Sigmoid colon (tissue), 6 donors: ENCODE measurements at regions not wholly inside any gene's neighbourhood (a gene's known extent, or its start where the extent isn't known, plus 50 kb on each side); places are given as distances from the start of the nearest gene placed in this dataset.

ENCODE experiments used
- DNase-seq: peaks from one replicate; pipeline ENCODE4 v3.0.0-alpha.2; 2019
- H3K27ac ChIP-seq, 4 donors: fragments of 200-600 bp; sonication (generic); one replicate each; pipeline ENCODE4 v1.5.1; 2016 to 2019; ENCODE audit warnings: mild to moderate bottlenecking in 1 of 4
- H3K27me3 ChIP-seq, 3 donors: fragments of 200-600 bp; sonication (generic); one replicate each; pipeline ENCODE4 v1.5.1; 2019; ENCODE audit warnings: mild to moderate bottlenecking in 1 of 3
- H3K36me3 ChIP-seq, 4 donors: fragments of 200-600 bp; sonication (generic); one replicate each; pipeline ENCODE4 v1.5.1; 2016 to 2019
- H3K4me1 ChIP-seq, 4 donors: fragments of 200-600 bp; sonication (generic); one replicate each; pipeline ENCODE4 v1.5.1; 2017 to 2019
- H3K4me3 ChIP-seq, 4 donors: fragments of 200-600 bp; sonication (generic); one replicate each; pipeline ENCODE4 v1.5.1; 2017 to 2019; ENCODE audit warnings: mild to moderate bottlenecking in 2 of 4, moderate library complexity in 1 of 4
- H3K9me3 ChIP-seq, 4 donors: fragments of 200-600 bp in 3 of 4; sonication (generic) in 3 of 4; one replicate each; pipeline versions ENCODE4 v1.5.1 to v1.6.1; 2013 to 2019
- CTCF ChIP-seq, 4 experiments: fragments of 450-650 bp in 3 of 4; fragments of 200-600 bp in 1 of 4; IDR thresholded peaks; one replicate each; pipeline ENCODE4 v1.5.1; 2016 to 2019; ENCODE audit warnings: antibody characterized with exemption in 4 of 4, mild to moderate bottlenecking in 3 of 4, moderate library complexity in 2 of 4
- EP300 ChIP-seq, 4 donors: sonication (generic); formaldehyde crosslinking; IDR thresholded peaks; one replicate each; pipeline ENCODE4 v1.6.1; 2017; ENCODE audit warnings: antibody characterized with exemption in 4 of 4
- POLR2A ChIP-seq, 2 donors: fragments of 450-650 bp; IDR thresholded peaks; one replicate each; pipeline ENCODE4 v1.6.1; 2016; ENCODE audit warnings: antibody characterized with exemption in 2 of 2, mild to moderate bottlenecking in 2 of 2, moderate library complexity in 2 of 2
- POLR2AphosphoS5 ChIP-seq, 4 donors: sonication (generic); formaldehyde crosslinking; IDR thresholded peaks; one replicate each; pipeline ENCODE4 v1.6.1; 2017; ENCODE audit warnings: antibody characterized with exemption in 4 of 4
- WGBS, 2 donors: extraction: QIAGEN DNeasy Blood & Tissue Kit; methylation state at CpG; one replicate each; pipeline ENCODE4 v1.1.7; 2013; 5-methylcytosine and 5-hydroxymethylcytosine counted together
- intact Hi-C: fragments of 100-400 bp; cut with DNase I; formaldehyde crosslinking; loops from one replicate; pipeline ENCODE4 v1.15.1; 2023
- donor health status: healthy with polysubstance abuse.
- donor health status: healthy.

GRCh38 chr13:85544756-85545155 is 254.5 kb downstream of the SLITRK6 start:
- Histone ChIP-seq H3K4me3 (no peak overlapping the region), H3K4me1 (no peaks in the 10 kb centered on the region), H3K27ac (no peak overlapping the region), H3K9me3 (peaks cover 0 to 9% (median 2%) of the 10 kb centered on the region in 4 donors), H3K36me3 (no peaks in the 10 kb centered on the region), H3K27me3 (no peaks in the 10 kb centered on the region)
- no peak for TF ChIP-seq EP300 (IDR thresholded peaks at IDR 0.05)
- no peak for TF ChIP-seq POLR2A (IDR thresholded peaks at IDR 0.05)
- no peak for TF ChIP-seq POLR2AphosphoS5 (IDR thresholded peaks at IDR 0.05)
- TF ChIP-seq CTCF (IDR thresholded peaks at IDR 0.05), result no peak
- 87 to 89% methylated on average over 1 of the region's 1 CpG for WGBS, 2 donors
- DNase-seq, result no peak
- intact Hi-C loops, result no loop called here

GRCh38 chr13:85543144-85543543 is 256.1 kb downstream of the SLITRK6 start:
- no peak overlapping the region for H3K4me3 ChIP-seq
- H3K9me3 ChIP-seq, result peaks cover 0 to 6% (median 0%) of the 10 kb centered on the region in 4 donors
- 45 to 57% methylated on average over 2 of the region's 2 CpGs for WGBS, 2 donors
- no peaks in the 10 kb centered on the region for H3K4me1 ChIP-seq
- no peak overlapping the region for H3K27ac ChIP-seq
- no peak for TF ChIP-seq CTCF (IDR thresholded peaks at IDR 0.05)
- DNase-seq, result no peak
- no peaks in the 10 kb centered on the region for H3K36me3 ChIP-seq
- no peaks in the 10 kb centered on the region for H3K27me3 ChIP-seq
- intact Hi-C loops, result no loop called here

GRCh38 chr13:85541476-85541875 is 257.7 kb downstream of the SLITRK6 start:
- intact Hi-C loops, result no loop called here

GRCh38 chr13:85538957-85539356 is 260.3 kb downstream of the SLITRK6 start:
- TF ChIP-seq POLR2A (IDR thresholded peaks at IDR 0.05) (no peak), CTCF (IDR thresholded peaks at IDR 0.05) (no peak), EP300 (IDR thresholded peaks at IDR 0.05) (no peak), POLR2AphosphoS5 (IDR thresholded peaks at IDR 0.05) (no peak)

More at GRCh38 chr13:85541476-85541875, 257.7 kb downstream of the SLITRK6 start:
- 22 to 41% methylated on average over 2 of the region's 2 CpGs for WGBS, 2 donors
- Histone ChIP-seq H3K27me3 (no peaks in the 10 kb centered on the region), H3K36me3 (no peaks in the 10 kb centered on the region), H3K9me3 (no peaks in the 10 kb centered on the region), H3K4me3 (no peak overlapping the region), H3K4me1 (no peaks in the 10 kb centered on the region), H3K27ac (no peak overlapping the region)
- TF ChIP-seq EP300 (IDR thresholded peaks at IDR 0.05) (no peak), POLR2AphosphoS5 (IDR thresholded peaks at IDR 0.05) (no peak), CTCF (IDR thresholded peaks at IDR 0.05) (no peak), POLR2A (IDR thresholded peaks at IDR 0.05) (no peak)
- DNase-seq, result no peak

GRCh38 chr13:85537601-85538000 is 261.6 kb downstream of the SLITRK6 start:
- 76 to 82% methylated on average over 2 of the region's 2 CpGs for WGBS, 2 donors
- no peak overlapping the region for H3K27ac ChIP-seq
- TF ChIP-seq POLR2A (IDR thresholded peaks at IDR 0.05) (no peak), POLR2AphosphoS5 (IDR thresholded peaks at IDR 0.05) (no peak), CTCF (IDR thresholded peaks at IDR 0.05) (no peak), EP300 (IDR thresholded peaks at IDR 0.05) (no peak)
- no peak overlapping the region for H3K4me3 ChIP-seq
- intact Hi-C loops, result no loop called here
- no peaks in the 10 kb centered on the region for H3K27me3 ChIP-seq
- H3K36me3 ChIP-seq, result no peaks in the 10 kb centered on the region
- no peak for DNase-seq
- no peaks in the 10 kb centered on the region for H3K9me3 ChIP-seq
- no peaks in the 10 kb centered on the region for H3K4me1 ChIP-seq

More at GRCh38 chr13:85538957-85539356, 260.3 kb downstream of the SLITRK6 start:
- no peaks in the 10 kb centered on the region for H3K36me3 ChIP-seq
- no peak overlapping the region for H3K4me3 ChIP-seq
- 90 to 92% methylated on average over 4 of the region's 4 CpGs for whole genome bisulfite sequencing, 2 donors
- H3K27ac ChIP-seq, result no peak overlapping the region
- DNase-seq, result no peak
- no peaks in the 10 kb centered on the region for H3K9me3 ChIP-seq
- intact Hi-C loops, result no loop called here
- no peaks in the 10 kb centered on the region for H3K27me3 ChIP-seq
- no peaks in the 10 kb centered on the region for H3K4me1 ChIP-seq
